IMR-90 (cell line): ENCODE measurements at regions not wholly inside any gene's neighbourhood (a gene's known extent, or its start where the extent isn't known, plus 50 kb on each side); places are given as distances from the start of the nearest gene placed in this dataset.
"Not testable (repeated sequence)": the region's sequence is repeated elsewhere in the genome, so short reads cannot be mapped to it uniquely, and the experiment has no call there.

ENCODE experiments used
- MAZ ChIP-seq: IDR thresholded peaks from 2 replicates; pipeline ENCODE4 v1.6.1; 2012; ENCODE audit warnings: low read depth, mild to moderate bottlenecking, low read length, improper control_type of control experiment, moderate library complexity, borderline replicate concordance
- POLR2A ChIP-seq: IDR thresholded peaks from 2 replicates; pipeline ENCODE4 v1.6.1; 2012; ENCODE audit warnings: mild to moderate bottlenecking, low read depth, low read length
- TF ChIP-seq, protein P1 (sequence below): conservative IDR thresholded peaks from 2 replicates; pipeline ENCODE4 v1.5.1; 2012; ENCODE audit warnings: mild to moderate bottlenecking, low read depth, low read length, improper control_type of control experiment

DNA sequence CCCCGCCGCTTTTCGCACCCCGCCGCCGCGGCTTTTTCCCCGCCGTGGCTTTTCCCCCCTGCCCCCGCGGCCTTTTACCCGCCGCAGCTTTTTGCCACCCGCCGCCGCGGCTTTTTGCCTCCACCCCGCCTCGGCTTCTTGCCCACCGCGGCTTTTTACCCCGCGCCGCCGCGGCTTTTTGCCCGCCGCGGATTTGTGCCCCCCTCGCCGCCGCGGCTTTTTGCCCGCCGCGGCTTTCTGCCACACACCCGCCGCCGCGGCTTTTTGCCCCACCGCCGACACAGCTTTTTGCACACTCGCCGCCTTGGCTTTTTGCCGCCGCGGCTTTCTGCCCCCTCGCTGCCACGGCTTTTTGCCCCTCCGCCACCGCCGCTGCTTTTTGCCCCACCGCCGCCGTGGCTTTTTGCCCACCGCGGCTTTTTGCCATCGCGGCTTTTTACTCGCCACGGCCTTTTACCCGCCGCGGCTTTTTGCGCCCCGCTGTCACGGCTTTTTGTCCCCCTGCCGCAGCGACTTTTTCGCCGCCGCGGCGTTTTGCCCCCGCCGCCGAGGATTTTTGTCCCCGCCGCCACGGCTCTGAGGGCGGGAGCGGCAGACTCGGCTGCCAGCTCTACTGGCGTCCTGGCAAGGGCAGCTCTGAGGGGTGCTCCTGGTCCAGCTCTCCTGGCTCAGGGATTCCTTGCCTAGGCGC is 473.6 kb downstream of the FAM72C start:
- TF ChIP-seq, protein P1, sequence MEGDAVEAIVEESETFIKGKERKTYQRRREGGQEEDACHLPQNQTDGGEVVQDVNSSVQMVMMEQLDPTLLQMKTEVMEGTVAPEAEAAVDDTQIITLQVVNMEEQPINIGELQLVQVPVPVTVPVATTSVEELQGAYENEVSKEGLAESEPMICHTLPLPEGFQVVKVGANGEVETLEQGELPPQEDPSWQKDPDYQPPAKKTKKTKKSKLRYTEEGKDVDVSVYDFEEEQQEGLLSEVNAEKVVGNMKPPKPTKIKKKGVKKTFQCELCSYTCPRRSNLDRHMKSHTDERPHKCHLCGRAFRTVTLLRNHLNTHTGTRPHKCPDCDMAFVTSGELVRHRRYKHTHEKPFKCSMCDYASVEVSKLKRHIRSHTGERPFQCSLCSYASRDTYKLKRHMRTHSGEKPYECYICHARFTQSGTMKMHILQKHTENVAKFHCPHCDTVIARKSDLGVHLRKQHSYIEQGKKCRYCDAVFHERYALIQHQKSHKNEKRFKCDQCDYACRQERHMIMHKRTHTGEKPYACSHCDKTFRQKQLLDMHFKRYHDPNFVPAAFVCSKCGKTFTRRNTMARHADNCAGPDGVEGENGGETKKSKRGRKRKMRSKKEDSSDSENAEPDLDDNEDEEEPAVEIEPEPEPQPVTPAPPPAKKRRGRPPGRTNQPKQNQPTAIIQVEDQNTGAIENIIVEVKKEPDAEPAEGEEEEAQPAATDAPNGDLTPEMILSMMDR = not testable (repeated sequence)
- not testable (repeated sequence) for TF ChIP-seq MAZ, POLR2A
